GM23338 (cell line): ENCODE measurements at regions not wholly inside any gene's neighbourhood (a gene's known extent, or its start where the extent isn't known, plus 50 kb on each side); places are given as distances from the start of the nearest gene placed in this dataset.

Source experiments
- ATAC-seq: fragments of 200-7000 bp; cut with Tn5 transposase; 3 replicates; pipeline ENCODE4 v1.9.1; 2020
- DNase-seq: peaks from one replicate; pipeline ENCODE4 v3.0.0-alpha.2; 2015; ENCODE audit warnings: low spot score
- H2AFZ ChIP-seq: fragments of 200-600 bp; sonication (generic); 2 replicates; pipeline ENCODE4 v1.8.0; 2016; ENCODE audit warnings: antibody characterized with exemption, mild to moderate bottlenecking, moderate library complexity
- H3F3A ChIP-seq: fragments of 200-600 bp; sonication (generic); replicated peaks from 2 replicates; pipeline ENCODE4 v1.8.0; 2017; ENCODE audit warnings: antibody characterized with exemption, mixed run types, low read depth
- H3K27ac ChIP-seq: fragments of 200-600 bp; sonication (generic); 2 replicates; pipeline ENCODE4 v1.6.1; 2016; ENCODE audit warnings: low read depth
- H3K27me3 ChIP-seq: fragments of 200-600 bp; sonication (generic); 2 replicates; pipeline ENCODE4 v1.8.0; 2016; ENCODE audit warnings: mild to moderate bottlenecking, mixed run types, moderate library complexity; ENCODE audit not compliant: insufficient read depth
- H3K36me3 ChIP-seq: fragments of 200-600 bp; sonication (generic); 2 replicates; pipeline ENCODE4 v1.8.0; 2016; ENCODE audit warnings: mild to moderate bottlenecking; ENCODE audit not compliant: insufficient read depth
- H3K4me1 ChIP-seq: fragments of 200-600 bp; sonication (generic); 2 replicates; pipeline ENCODE4 v1.8.0; 2016; ENCODE audit warnings: mild to moderate bottlenecking, moderate library complexity; ENCODE audit not compliant: insufficient read depth
- H3K4me2 ChIP-seq: fragments of 200-600 bp; sonication (generic); 2 replicates; pipeline ENCODE4 v1.7.1; 2017; ENCODE audit warnings: mixed run types
- H3K4me3 ChIP-seq: fragments of 200-600 bp; sonication (generic); 2 replicates; pipeline ENCODE4 v1.6.1; 2016; ENCODE audit warnings: mixed run types
- H3K79me2 ChIP-seq: fragments of 200-600 bp; sonication (generic); replicated peaks from 2 replicates; pipeline ENCODE4 v1.8.0; 2017; ENCODE audit warnings: mild to moderate bottlenecking; ENCODE audit not compliant: insufficient read depth
- H3K9me2 ChIP-seq: fragments of 200-600 bp; sonication (generic); 2 replicates; pipeline ENCODE4 v1.8.0; 2017; ENCODE audit not compliant: insufficient read depth
- H4K20me1 ChIP-seq: fragments of 200-600 bp; sonication (generic); replicated peaks from 2 replicates; pipeline ENCODE4 v1.8.0; 2017; ENCODE audit warnings: mild to moderate bottlenecking; ENCODE audit not compliant: insufficient read depth
- H3K27ac Mint-ChIP-seq: 2 replicates; pipeline ENCODE4 v1.8.0; 2020; ENCODE audit warnings: inconsistent platforms, mild to moderate bottlenecking, moderate library complexity, mixed read lengths
- H3K27me3 Mint-ChIP-seq: 3 replicates; pipeline ENCODE4 v1.8.0; 2022; ENCODE audit warnings: low read depth, mild to moderate bottlenecking, moderate library complexity, mixed read lengths, inconsistent platforms; ENCODE audit not compliant: insufficient read depth, poor library complexity
- H3K36me3 Mint-ChIP-seq: 3 replicates; pipeline ENCODE4 v1.8.0; 2021; ENCODE audit warnings: low read depth, mild to moderate bottlenecking, inconsistent platforms, moderate library complexity, mixed read lengths
- H3K4me1 Mint-ChIP-seq: 3 replicates; pipeline ENCODE4 v1.8.0; 2020; ENCODE audit warnings: mild to moderate bottlenecking, inconsistent platforms, mixed read lengths
- H3K4me3 Mint-ChIP-seq: 3 replicates; pipeline ENCODE4 v1.8.0; 2021; ENCODE audit warnings: moderate library complexity, mild to moderate bottlenecking, inconsistent platforms, mixed read lengths
- H3K9me3 Mint-ChIP-seq: 3 replicates; pipeline ENCODE4 v1.8.0; 2020; ENCODE audit warnings: moderate library complexity, mild to moderate bottlenecking, inconsistent platforms, mixed read lengths
- CREB1 ChIP-seq: fragments of 250-450 bp; sonication (Bioruptor Pico); IDR thresholded peaks from 2 replicates; pipeline ENCODE4 v1.5.0; 2020; ENCODE audit warnings: low read depth, mild to moderate bottlenecking, moderate library complexity
- EZH2 ChIP-seq: fragments of 200-600 bp; sonication (generic); IDR thresholded peaks from one replicate; pipeline ENCODE4 v1.8.0; 2017; ENCODE audit warnings: antibody characterized with exemption, mild to moderate bottlenecking, low read depth; ENCODE audit not compliant: unreplicated experiment
- EZH2phosphoT487 ChIP-seq: fragments of 200-600 bp; sonication (generic); IDR thresholded peaks from one replicate; pipeline ENCODE4 v1.8.1; 2018; ENCODE audit warnings: antibody characterized with exemption; ENCODE audit not compliant: unreplicated experiment
- POLR2AphosphoS5 ChIP-seq: IDR thresholded peaks from 2 replicates; pipeline ENCODE4 v1.6.1; 2016; ENCODE audit warnings: antibody characterized with exemption, low read depth
- STAT1 ChIP-seq: IDR thresholded peaks from one replicate; pipeline ENCODE4 v1.6.1; 2016; ENCODE audit warnings: antibody characterized with exemption; ENCODE audit not compliant: unreplicated experiment
- ZNF114 ChIP-seq: fragments of 250-450 bp; sonication (Bioruptor Pico); IDR thresholded peaks from 2 replicates; pipeline ENCODE4 v1.5.0; 2020; ENCODE audit warnings: mild to moderate bottlenecking, moderate library complexity
- ZNF331 ChIP-seq: fragments of 250-450 bp; sonication (Bioruptor Pico); IDR thresholded peaks from 2 replicates; pipeline ENCODE4 v1.5.0; 2020; ENCODE audit warnings: low read depth, mild to moderate bottlenecking, moderate library complexity
- TF ChIP-seq, protein P1 (sequence below): fragments of 250-450 bp; sonication (Bioruptor Pico); IDR thresholded peaks from 2 replicates; pipeline ENCODE4 v1.5.0; 2020; ENCODE audit warnings: mild to moderate bottlenecking, moderate library complexity
- TF ChIP-seq, protein P2 (sequence below), 2 experiments: fragments of 200-600 bp in 1 of 2; sonication (generic) in 1 of 2; conservative IDR thresholded peaks; 2 replicates each; pipeline versions ENCODE4 v1.5.1 to v1.6.1; 2016 to 2017; ENCODE audit warnings: antibody characterized with exemption in 2 of 2, low read depth in 2 of 2, mild to moderate bottlenecking in 2 of 2, moderate library complexity in 1 of 2

DNA sequence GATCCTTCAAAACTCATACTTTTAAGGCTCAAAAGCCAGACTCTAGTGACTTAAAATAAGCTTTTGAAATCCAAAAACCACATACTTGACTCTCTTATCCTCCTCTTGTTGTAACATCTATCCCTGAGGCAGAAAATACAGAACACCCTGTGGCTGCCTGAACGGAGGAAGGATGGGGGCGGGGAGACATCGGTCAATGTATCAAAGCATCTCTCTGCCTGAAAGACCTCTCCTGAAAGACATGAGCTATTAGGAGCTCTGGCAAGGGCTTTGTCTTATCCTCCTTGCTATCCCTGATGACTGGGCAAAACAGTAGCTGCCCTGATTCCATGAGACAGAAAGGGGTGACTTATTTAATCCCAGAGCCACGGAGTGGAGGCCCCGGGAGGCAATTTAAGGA lies 122.4 kb downstream of the MN1 start (continued):
- TF ChIP-seq, protein P1, sequence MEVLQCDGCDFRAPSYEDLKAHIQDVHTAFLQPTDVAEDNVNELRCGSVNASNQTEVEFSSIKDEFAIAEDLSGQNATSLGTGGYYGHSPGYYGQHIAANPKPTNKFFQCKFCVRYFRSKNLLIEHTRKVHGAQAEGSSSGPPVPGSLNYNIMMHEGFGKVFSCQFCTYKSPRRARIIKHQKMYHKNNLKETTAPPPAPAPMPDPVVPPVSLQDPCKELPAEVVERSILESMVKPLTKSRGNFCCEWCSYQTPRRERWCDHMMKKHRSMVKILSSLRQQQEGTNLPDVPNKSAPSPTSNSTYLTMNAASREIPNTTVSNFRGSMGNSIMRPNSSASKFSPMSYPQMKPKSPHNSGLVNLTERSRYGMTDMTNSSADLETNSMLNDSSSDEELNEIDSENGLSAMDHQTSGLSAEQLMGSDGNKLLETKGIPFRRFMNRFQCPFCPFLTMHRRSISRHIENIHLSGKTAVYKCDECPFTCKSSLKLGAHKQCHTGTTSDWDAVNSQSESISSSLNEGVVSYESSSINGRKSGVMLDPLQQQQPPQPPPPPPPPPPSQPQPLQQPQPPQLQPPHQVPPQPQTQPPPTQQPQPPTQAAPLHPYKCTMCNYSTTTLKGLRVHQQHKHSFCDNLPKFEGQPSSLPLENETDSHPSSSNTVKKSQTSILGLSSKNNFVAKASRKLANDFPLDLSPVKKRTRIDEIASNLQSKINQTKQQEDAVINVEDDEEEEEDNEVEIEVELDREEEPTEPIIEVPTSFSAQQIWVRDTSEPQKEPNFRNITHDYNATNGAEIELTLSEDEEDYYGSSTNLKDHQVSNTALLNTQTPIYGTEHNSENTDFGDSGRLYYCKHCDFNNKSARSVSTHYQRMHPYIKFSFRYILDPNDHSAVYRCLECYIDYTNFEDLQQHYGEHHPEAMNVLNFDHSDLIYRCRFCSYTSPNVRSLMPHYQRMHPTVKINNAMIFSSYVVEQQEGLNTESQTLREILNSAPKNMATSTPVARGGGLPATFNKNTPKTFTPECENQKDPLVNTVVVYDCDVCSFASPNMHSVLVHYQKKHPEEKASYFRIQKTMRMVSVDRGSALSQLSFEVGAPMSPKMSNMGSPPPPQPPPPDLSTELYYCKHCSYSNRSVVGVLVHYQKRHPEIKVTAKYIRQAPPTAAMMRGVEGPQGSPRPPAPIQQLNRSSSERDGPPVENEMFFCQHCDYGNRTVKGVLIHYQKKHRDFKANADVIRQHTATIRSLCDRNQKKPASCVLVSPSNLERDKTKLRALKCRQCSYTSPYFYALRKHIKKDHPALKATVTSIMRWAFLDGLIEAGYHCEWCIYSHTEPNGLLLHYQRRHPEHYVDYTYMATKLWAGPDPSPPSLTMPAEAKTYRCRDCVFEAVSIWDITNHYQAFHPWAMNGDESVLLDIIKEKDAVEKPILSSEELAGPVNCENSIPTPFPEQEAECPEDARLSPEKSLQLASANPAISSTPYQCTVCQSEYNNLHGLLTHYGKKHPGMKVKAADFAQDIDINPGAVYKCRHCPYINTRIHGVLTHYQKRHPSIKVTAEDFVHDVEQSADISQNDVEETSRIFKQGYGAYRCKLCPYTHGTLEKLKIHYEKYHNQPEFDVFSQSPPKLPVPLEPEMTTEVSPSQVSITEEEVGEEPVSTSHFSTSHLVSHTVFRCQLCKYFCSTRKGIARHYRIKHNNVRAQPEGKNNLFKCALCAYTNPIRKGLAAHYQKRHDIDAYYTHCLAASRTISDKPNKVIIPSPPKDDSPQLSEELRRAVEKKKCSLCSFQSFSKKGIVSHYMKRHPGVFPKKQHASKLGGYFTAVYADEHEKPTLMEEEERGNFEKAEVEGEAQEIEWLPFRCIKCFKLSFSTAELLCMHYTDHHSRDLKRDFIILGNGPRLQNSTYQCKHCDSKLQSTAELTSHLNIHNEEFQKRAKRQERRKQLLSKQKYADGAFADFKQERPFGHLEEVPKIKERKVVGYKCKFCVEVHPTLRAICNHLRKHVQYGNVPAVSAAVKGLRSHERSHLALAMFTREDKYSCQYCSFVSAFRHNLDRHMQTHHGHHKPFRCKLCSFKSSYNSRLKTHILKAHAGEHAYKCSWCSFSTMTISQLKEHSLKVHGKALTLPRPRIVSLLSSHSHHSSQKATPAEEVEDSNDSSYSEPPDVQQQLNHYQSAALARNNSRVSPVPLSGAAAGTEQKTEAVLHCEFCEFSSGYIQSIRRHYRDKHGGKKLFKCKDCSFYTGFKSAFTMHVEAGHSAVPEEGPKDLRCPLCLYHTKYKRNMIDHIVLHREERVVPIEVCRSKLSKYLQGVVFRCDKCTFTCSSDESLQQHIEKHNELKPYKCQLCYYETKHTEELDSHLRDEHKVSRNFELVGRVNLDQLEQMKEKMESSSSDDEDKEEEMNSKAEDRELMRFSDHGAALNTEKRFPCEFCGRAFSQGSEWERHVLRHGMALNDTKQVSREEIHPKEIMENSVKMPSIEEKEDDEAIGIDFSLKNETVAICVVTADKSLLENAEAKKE (CRISPR knock-in tag): no peak
- TF ChIP-seq, protein P2, sequence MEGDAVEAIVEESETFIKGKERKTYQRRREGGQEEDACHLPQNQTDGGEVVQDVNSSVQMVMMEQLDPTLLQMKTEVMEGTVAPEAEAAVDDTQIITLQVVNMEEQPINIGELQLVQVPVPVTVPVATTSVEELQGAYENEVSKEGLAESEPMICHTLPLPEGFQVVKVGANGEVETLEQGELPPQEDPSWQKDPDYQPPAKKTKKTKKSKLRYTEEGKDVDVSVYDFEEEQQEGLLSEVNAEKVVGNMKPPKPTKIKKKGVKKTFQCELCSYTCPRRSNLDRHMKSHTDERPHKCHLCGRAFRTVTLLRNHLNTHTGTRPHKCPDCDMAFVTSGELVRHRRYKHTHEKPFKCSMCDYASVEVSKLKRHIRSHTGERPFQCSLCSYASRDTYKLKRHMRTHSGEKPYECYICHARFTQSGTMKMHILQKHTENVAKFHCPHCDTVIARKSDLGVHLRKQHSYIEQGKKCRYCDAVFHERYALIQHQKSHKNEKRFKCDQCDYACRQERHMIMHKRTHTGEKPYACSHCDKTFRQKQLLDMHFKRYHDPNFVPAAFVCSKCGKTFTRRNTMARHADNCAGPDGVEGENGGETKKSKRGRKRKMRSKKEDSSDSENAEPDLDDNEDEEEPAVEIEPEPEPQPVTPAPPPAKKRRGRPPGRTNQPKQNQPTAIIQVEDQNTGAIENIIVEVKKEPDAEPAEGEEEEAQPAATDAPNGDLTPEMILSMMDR (conservative IDR thresholded peaks at IDR 0.05; ENCODE audit: low read depth in 2 of 2): no peak
- TF ChIP-seq EZH2 (no peak), EZH2phosphoT487 (no peak), ZNF114 (CRISPR knock-in tag) (no peak), POLR2AphosphoS5 (no peak)

DNA sequence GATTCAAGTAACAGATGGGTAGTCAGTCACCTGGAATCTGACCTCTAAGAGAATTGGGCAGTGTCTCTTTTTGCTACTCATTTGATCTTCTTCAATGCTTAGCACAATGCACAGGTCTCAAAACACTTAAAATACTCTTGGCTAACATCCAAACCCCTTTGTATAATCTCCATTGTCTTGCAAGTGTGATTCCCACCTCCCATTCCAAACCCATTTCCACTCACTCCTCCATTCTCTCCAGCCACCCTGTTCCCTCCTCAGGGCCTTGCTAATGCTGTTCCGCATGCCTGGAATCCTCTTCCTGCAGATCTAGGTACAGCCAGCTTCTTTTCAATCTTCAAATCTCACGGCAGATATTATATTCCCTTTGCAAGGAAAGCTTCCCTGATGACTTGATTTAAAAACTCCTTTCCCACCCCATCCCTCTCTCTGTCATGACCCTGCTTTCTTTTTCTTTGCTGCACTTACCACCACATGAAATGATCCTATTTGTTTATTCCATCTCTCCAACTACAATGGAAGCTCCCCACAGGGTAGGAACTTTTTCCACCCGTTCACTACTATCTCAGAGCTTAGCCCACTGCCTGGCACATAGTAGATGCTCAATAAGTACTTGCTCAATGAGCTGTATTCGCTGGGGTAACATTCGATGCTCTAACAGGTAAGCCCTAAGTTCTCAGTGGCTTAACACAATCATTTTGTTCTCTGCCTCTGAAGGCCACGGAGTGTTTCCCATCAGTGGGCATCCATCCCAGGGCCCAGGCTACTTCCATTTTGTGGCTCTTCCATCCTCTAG lies 121.7 kb downstream of the MN1 start:
- peaks cover 43% of the 10 kb centered on the region for H3K4me1 Mint-ChIP-seq
- TF ChIP-seq STAT1 (no peak), CREB1 (CRISPR knock-in tag) (no peak), ZNF331 (CRISPR knock-in tag) (no peak)
- TF ChIP-seq, protein P2 (conservative IDR thresholded peaks at IDR 0.05; ENCODE audit: low read depth in 2 of 2): no peak

More for the DNA sequence above, 121.7 kb downstream of the MN1 start:
- Histone ChIP-seq H3F3A (0 out of 2 replicates have a peak, but pooled peaks cover 5% of the 10 kb centered on the region), H3K27ac (peak overlapping the region; percentile 69; the same call in 1 of the 2 replicates), H2AFZ (no peak overlapping the region), H3K27me3 (no peaks in the 10 kb centered on the region), H3K4me3 (no peak overlapping the region), H3K9me2 (no peaks in the 10 kb centered on the region), H3K79me2 (peaks cover 16% of the 10 kb centered on the region; the same call in 1 of the 2 replicates), H3K4me2 (0 out of 2 replicates have a peak overlapping the region, but pooled peaks have one; percentile 27), H3K36me3 (peaks cover 19% of the 10 kb centered on the region), H3K4me1 (peaks cover 34% of the 10 kb centered on the region), H4K20me1 (peaks cover 6% of the 10 kb centered on the region)
- H3K27me3 Mint-ChIP-seq: peaks cover 9% of the 10 kb centered on the region
- H3K9me3 Mint-ChIP-seq: no peaks in the 10 kb centered on the region
- ATAC-seq (peak; percentile 24), DNase-seq (no peak)
- H3K36me3 Mint-ChIP-seq: peaks cover 39% of the 10 kb centered on the region
- no peak overlapping the region for H3K27ac Mint-ChIP-seq
- H3K4me3 Mint-ChIP-seq: no peak overlapping the region
